ENCODE measurements at regions not wholly inside any gene's neighbourhood (a gene's known extent, or its start where the extent isn't known, plus 50 kb on each side); places are given as distances from the start of the nearest gene placed in this dataset.

DNA sequence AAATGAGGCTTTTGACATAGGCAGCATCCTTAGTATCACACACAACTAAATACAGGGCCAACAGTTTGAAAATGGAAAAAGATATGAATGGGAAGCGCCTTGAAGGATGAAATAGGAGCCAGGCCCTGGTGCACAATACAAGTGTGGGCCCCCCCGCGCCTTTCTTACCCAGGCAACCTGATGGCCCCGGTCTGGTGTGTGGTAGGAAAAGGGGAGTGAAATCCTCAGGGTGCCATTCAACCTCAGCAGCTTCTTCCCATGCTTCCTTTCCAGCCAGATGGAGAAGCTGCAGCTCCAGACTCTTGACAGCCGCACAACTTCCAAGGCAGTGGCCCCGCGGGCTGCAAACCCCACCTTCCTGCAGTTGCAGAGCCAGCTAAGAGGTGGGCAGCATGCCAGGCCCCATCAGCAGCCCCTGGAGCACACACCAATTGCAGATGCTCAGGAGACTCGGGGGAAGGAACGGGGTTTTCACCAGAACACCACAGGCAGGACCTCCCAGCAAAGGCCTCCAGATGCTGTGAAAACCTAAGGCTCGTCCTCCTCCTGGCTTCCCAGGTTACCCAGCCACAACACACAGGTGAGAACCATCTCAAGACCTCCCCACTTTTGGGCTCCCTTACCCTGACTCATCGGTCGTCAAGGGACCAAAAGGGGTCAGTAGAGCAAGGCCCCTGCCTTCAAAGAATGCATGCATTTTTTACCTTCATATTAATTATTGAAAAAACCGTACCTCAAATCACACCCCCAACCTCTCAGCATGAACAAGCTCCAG is 101.6 kb downstream of the CPN2 start:
- DNase-seq = peak; percentile 81

- DNase-seq = peak; percentile 95
These were observed 100.8 kb downstream of the CPN2 start for GRCh38 chr3:194250098-194251002.

GRCh38 chr3:194251007-194251406 is 100.1 kb downstream of the CPN2 start:
- no peak for DNase-seq

GRCh38 chr3:194251461-194251860 is 99.7 kb downstream of the CPN2 start:
- no peak for DNase-seq

- DNase-seq = no peak
These were observed 99.1 kb downstream of the CPN2 start for GRCh38 chr3:194251891-194252560.

DNA sequence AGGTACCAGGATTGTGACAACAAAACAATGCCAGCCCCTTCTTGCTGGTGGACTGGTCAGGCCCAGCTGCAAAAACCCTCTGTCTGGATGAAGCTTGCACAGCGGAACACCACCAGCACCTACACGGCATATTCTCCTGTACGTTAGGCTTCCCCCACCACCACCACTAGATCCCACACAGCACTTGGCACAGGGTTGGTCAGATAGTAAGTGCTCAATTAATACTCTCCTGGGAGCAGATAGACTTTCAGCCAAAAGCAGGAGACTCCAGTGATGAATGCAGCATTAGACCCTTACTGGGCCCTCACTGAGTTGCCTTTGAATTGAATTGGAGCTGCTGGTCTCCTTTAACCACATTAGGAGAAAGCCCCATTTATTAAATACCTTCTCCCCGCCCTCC is 97.9 kb downstream of the CPN2 start:
- no peak for DNase-seq

DNA sequence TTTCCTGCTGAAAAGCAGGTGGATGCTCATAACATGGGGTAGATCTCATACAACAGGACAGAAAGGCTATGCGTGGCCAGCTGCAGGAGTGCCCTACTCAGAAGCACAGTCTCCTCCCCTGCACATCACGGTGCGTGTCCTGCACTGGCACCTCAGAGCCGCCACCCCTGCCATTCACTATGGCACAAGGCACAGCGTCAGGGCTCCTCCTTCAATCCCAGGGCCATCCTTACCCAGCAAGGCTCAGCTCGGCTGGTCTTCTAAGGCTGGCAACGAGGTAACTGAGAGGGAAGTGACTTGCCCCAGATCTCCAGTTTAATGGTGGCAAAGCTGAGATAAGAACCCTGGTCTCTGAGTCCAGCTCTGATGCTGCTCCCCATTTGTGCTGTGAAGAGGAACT is 97.1 kb downstream of the CPN2 start:
- DNase-seq = no peak

GRCh38 chr3:194255252-194256039 is 95.7 kb downstream of the CPN2 start:
- DNase-seq = no peak

DNA sequence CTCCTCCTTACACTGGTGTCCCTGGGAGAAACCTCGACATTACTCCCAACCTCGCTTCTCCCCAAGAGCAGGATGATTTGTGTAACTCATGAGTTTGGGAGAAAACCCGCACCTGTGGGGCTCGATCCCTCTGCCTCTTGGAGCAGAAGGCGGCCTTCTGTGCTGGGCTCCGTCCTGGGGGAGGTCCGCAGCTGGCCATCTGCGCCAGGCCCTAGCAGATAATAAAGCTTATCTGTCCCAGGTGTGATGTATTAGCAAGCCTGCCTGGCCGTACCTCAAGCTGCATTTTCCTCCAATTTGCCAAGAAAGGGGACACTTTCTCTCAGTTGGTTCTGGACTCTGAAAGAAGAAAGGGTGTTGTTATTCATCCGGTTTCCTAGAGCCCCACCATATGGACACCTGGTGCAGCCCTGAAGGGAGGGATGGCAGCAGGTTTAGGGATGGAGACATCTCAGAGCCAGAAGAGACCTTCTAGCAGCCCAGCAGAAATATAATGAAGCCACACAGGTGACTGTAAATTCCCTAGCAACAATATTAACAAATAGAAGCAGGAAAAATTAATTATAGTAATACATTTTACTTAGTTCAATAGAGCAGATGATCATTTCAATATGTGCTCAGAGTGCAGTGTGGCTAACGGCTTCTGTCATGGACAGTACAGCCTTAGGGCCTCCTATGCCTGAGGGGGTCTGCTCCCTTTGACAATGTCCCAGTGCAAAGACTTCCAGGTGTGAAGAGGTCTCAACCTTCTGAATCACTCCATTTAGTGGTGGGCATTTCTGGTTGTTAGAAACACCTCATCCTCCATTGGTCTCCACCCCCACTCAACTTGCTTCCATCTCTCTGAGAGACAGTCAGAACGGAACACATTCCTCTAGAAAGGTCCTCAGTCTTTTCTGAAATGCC is 94.8 kb downstream of the CPN2 start:
- no peak for DNase-seq

DNA sequence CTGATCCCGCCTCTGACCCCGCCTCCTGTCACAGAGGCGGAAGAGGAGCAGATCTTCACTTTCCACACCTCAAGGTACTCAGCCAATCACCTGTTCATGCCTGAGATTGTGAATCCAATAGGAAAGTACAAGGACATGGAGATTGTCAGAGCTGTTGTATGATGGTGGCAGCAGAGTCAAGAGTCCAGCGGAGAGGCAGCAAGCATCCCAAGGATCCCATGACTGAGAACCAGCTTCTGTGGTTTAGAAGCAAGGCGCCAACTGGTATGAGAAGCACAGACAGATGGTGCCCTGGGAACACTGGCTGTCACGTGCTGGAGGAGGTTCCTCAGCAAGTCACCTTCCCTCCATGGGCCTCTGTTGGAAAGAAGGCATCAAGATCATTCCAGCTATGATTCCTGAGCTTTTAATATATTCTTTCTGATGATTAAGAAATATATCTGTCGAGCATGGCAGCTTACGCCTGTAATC is 93.9 kb downstream of the CPN2 start:
- DNase-seq = peak; percentile 45

GRCh38 chr3:194257916-194258668 is 93.0 kb downstream of the CPN2 start:
- DNase-seq = no peak

DNA sequence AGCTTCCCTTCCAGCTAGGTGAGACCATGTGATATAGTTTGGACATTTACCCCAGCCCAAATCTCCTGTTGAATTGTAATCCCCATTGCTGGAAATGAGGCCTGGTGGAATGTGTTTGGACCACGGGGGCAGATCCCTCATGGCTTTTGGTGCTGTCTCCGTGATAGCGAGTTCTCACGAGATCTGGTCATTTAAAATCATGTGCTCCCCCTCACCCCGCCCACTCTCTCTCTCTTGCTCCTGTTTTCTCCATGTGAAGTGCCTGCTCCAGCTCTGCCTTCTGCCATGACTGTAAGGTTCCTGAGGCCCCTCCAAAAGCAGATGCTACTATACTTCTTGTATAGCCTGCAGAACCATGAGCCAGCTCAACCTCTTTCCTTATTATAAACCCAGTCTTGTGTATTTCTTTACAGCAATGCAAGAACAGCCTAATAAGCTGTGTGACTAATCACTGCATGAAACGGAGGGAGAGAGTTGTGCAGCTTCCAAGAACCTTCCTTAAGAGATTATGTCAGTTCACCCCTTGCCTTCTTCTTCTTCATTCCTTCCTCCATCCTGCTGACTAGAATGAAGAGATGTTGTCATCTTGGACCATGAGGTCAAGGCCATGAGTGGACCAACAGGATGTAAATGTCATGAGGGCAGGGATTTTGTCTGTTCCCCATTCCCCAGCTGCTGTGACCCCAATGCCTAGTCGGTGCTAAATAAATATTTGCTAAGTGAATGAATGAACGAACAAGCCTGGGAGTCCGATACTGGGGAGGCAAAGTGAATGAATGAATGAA is 91.0 kb downstream of the CPN2 start:
- DNase-seq = peak; percentile 20

GRCh38 chr3:194261581-194262063 is 89.5 kb downstream of the CPN2 start:
- DNase-seq = peak; percentile 37

GRCh38 chr3:194262176-194262924 is 88.8 kb downstream of the CPN2 start:
- no peak for DNase-seq

DNA sequence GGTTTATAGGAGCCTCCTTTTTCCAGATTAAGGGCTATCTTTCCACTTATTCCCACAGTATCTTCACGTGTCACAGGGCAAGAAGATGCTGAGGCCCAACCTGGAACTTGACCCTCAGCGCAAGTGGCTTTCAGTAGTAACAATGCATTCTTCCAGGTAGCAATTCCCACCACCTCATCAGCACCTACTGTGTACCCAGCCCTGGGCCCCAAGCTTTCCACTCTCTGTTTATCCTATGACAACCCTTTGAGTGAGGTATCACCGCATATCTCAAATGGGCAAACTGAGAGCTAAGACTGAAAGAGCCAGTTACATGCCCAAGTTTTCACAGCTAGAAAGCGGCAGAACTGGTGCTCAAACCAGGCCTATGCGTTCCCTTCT is 88.2 kb downstream of the CPN2 start:
- peak; percentile 35 for DNase-seq

DNA sequence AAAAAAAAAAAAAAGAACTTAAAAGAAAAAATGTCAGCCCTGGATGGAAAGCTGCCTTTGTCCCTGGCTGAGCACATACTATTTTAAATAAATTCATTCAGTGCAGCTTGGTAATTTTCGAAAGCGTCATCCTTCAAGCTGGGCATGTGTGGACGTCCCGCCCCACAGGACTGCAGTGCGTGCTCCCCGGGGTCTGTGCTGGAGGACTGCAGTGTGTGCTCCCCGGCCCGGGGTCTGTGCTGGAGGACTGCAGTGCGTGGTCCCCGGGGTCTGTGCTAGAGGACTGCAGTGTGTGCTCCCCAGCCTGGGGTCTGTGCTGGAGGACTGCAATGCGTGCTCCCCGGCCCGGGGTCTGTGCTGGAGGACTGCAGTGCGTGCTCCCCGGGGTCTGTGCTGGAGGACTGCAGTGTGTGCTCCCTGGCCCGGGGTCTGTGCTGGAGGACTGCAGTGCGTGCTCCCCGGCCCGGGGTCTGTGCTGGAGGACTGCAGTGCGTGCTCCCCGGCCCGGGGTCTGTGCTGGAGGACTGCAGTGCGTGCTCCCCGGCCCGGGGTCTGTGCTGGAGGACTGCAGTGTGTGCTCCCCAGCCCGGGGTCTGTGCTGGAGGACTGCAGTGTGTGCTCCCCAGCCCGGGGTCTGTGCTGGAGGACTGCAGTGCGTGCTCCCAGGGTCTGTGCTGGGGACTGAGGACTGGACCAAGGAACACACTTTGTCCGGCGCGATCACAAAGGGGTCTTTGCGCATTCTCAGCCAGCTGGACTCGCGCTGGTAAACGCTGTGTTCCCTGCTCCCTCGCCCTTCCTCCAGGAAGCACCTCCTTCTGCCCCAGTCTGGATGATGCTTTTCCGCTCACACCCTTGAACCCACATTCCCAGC is 86.3 kb downstream of the CPN2 start:
- DNase-seq = peak; percentile 50

GRCh38 chr3:194265505-194265892 is 85.6 kb downstream of the CPN2 start:
- DNase-seq = peak; percentile 96
